NCI-H2029 treated with DMSO at 0.1 percent for 48 hours (cell line): ENCODE measurements at regions not wholly inside any gene's neighbourhood (a gene's known extent, or its start where the extent isn't known, plus 50 kb on each side); places are given as distances from the start of the nearest gene placed in this dataset.
"Not testable (repeated sequence)": the region's sequence is repeated elsewhere in the genome, so short reads cannot be mapped to it uniquely, and the experiment has no call there.

ENCODE experiments used
- DNase-seq: peaks from one replicate; lab custom pipeline; 2025; lab: John Stamatoyannopoulos, UW

GRCh38 chr18:7178568-7178967 lies 52.3 kb upstream of the LRRC30 start:
- DNase-seq: not testable (repeated sequence)

GRCh38 chr18:7177116-7177744 lies 53.7 kb upstream of the LRRC30 start:
- peak; percentile 8 for DNase-seq

GRCh38 chr18:7174344-7175095 lies 56.4 kb upstream of the LRRC30 start:
- no peak for DNase-seq

DNA sequence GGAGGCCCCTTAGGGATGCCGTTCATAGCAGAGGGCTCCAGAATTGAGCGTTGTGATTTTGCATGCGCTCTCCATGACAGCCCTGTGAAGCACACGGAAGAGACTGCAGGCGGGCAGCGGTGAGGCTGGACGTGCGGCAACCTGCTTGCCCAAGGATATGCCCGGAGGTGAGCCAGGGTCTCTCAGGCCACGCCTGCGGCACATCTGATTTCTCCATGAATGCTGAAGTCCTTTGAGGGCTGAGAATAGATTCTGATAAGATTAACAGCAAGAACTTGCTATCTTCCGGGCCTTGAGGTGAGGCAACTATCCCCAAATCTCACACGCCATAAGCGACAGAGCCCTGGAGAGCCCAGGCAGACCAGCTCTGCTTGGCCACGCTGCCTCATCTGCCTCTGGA lies 55.6 kb upstream of the LAMA1 start:
- DNase-seq: no peak

DNA sequence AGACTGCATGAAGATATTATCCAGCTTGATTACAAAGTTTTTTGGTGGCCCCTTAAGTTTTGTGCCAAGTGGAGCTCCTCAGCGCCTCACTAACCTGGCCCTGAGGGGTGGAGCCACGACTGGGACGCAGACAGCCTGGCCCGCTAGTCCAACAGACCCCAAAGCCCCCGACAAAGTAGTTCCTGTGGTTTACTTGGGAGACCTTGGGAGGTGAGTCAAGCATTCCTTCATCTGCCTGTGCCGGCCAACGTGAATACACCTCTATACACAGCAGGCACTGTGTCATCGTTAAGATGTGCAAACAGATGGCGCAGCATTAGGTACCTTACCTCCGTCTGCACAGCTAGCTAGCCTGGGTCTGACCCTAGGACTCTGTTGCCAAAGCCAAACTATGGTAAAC lies 55.0 kb upstream of the LAMA1 start:
- no peak for DNase-seq

GRCh38 chr18:7170292-7170691 lies 52.7 kb upstream of the LAMA1 start:
- DNase-seq: no peak

DNA sequence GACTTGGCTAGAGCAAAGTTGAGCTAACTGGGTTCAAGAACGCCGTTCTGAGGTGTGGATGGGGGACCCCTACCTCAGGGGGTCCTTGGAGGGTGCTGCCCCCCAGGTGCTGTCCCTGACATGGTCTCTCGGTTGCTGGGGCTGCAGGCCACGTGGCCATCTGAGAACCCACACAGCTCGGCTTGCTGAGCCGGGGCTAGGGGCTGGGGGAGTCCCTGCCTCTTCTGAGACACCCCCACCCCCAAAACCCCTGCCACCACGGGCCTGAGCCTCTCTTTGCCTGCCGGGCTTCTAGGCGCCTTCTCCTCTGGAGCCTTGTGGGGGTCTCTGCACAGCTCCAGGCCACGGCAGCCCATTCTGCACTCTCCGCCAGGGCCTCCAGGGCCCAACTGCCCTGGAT lies 52.0 kb upstream of the LAMA1 start:
- DNase-seq: no peak

DNA sequence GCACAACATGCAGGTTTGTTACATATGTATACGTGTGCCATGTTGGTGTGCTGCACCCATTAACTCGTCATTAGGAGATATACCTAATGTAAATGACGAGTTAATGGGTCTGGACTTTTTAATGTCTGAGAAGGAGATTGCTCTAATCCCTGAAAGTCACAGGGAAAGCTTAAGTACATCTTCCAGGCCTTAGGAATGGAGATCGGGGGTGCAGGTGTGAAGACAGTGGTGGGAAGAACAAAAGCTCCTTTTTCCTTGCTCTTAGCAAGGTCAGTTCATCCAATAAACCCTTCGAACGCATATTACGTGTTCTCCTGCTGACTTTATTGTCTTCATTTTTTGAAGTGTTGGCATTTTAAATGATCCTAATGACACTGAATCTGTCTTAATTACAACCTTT lies 50.8 kb upstream of the LAMA1 start:
- DNase-seq: no peak
